C4-2B (cell line): ENCODE measurements at regions not wholly inside any gene's neighbourhood (a gene's known extent, or its start where the extent isn't known, plus 50 kb on each side); places are given as distances from the start of the nearest gene placed in this dataset.

Experiments used
- H3K27ac ChIP-seq: fragments of 450-650 bp; 2 replicates; pipeline ENCODE4 v1.5.1; 2017
- ZFX ChIP-seq: fragments of 450-650 bp; IDR thresholded peaks from 2 replicates; pipeline ENCODE4 v1.6.1; 2017
- TF ChIP-seq, protein P1 (sequence below): fragments of 450-650 bp; conservative IDR thresholded peaks from 2 replicates; pipeline ENCODE4 v1.5.1; 2017; ENCODE audit warnings: mild to moderate bottlenecking

DNA sequence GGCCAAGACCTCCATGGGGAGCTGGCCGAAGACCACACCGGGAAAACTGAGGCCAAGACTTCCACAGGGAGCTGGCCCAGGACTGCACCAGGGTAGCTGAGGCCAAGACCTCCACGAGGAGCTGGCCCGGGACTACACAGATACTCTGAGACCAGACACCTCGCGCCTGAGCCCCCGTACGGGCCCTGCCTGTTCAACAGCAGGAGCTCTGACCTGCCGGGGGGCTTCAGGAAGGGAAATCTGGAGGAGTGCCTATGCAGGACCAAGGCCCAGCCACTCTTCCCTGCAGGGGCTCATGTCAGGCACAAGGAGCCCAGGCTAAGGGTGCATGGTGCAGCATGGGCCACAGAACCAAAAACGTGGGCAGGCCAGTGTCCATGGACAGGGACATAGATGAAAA, 151.6 kb downstream of the TMEM18 start:
- no peak overlapping the region for H3K27ac ChIP-seq
- TF ChIP-seq ZFX, result no peak
- TF ChIP-seq, protein P1, sequence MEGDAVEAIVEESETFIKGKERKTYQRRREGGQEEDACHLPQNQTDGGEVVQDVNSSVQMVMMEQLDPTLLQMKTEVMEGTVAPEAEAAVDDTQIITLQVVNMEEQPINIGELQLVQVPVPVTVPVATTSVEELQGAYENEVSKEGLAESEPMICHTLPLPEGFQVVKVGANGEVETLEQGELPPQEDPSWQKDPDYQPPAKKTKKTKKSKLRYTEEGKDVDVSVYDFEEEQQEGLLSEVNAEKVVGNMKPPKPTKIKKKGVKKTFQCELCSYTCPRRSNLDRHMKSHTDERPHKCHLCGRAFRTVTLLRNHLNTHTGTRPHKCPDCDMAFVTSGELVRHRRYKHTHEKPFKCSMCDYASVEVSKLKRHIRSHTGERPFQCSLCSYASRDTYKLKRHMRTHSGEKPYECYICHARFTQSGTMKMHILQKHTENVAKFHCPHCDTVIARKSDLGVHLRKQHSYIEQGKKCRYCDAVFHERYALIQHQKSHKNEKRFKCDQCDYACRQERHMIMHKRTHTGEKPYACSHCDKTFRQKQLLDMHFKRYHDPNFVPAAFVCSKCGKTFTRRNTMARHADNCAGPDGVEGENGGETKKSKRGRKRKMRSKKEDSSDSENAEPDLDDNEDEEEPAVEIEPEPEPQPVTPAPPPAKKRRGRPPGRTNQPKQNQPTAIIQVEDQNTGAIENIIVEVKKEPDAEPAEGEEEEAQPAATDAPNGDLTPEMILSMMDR, result no peak

DNA sequence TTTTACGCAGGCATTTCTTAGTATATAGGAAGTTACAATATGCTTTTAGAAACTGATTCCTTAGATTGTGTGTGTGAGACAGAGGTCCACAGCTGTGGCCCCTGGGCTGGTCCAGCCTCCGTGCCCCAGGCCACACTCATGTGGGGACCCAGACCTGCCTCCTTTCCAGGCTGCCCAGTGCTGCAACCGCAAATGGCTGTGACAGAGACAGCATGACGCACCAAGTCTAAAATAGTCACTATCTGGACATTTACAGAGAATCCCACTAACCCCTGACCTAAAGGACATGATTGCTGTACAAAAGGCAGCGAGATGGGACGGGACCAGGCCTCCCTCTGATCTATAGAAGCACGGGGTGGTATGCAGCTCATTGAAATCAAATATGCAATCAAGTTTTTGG, 152.2 kb downstream of the TMEM18 start:
- TF ChIP-seq ZFX, result no peak
- TF ChIP-seq, protein P1, result no peak
- no peak overlapping the region for H3K27ac ChIP-seq

DNA sequence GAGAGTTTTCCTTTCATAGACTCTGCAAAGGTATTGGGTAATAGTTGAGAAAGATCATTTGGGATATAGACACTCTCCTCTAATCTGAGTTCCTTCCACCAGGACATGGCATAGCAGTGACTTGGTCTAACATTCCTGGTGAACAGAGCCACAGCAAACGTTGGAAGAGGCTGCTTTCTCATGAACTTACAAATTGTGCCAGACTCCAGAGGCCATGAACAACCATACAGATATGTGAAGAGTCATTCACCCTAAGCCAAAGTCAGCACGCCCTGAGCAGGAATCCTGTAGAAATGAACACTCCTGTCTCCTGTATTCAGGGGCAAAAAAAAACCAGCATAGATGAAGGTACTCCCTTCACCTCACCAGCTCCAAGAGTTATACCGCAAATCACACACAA, 152.8 kb downstream of the TMEM18 start:
- no peak overlapping the region for H3K27ac ChIP-seq
- no peak for TF ChIP-seq ZFX
- TF ChIP-seq, protein P1, result no peak

DNA sequence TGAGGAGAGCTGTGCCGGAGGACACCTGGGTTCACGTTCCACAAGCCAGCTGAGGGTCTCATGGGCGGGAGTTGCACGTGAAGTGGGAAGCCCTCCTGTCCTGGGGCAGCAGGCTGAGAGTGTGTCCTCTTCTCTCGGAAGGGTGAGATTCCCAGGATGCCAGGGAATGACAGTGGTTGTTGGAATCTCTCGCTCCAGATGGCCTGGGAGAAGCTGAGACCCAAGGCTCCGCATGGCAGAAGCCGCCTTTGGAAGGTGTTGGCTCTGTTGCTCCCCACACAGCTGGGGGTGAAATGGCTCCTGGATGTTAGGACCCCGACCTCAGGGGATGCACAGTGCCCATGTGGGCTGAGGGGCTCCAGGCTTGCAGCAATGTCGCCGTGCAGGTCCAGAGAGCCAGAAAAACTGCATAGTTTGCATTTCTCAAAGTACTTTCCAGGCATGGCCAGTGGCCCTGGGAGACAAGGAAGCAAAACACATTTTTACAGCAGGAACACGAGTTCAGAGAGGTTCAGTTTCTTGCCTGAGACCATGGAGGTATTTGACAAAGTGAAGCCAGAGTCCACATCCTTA, 153.4 kb downstream of the TMEM18 start:
- H3K27ac ChIP-seq, result no peak overlapping the region
- TF ChIP-seq, protein P1, result no peak
- no peak for TF ChIP-seq ZFX

DNA sequence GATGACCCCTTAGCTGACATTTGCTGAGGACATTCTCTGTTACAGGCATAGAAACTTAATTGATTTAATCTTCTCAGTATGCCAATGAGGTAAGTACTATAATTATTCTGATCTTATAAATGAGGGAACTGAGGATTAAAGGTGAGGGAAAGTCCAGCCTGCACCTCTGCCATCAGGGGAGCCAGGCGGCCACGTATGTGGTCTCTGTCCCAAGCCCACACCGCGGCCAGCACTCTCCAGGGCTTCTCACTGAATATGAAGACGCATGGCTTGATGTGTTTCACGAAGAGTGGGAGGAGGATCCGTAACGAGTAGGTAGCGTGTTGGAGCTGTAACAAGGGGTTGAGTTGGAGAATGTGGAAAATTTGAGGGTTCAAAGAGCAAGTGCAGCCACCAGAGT, 154.4 kb downstream of the TMEM18 start:
- TF ChIP-seq, protein P1, result no peak
- TF ChIP-seq ZFX, result no peak

DNA sequence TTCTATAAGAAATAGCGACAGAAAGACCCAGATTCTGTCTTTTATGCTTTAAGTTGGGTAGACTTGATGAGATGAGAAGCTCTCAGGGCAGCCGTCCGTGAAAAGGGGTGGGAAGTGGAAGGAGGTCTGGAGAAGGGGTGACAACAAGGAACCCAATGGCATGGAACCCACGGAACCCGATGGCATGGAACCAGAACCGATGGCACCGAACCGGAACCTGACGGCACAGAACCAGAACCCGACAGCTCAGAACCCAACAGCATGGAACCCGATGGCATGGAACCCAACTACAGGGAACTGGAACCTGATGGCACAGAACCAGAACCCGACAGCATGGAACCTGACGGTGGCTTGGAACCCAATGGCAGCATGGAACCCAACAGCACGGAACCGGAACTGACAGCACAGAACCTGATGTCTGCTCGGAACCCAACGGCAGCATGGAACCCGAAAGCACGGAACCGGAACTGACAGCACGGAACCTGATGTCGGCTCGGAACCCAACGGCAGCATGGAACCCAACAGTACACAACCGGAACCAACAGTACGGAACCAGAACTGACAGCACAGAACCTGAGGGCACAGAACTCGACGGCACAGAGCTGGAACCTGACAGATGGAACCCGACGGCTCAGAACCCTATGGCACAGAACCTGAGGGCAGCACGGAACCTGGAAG, 155.2 kb downstream of the TMEM18 start:
- TF ChIP-seq ZFX, result no peak
- TF ChIP-seq, protein P1, result no peak
- no peak overlapping the region for H3K27ac ChIP-seq

More for the DNA sequence above, 154.4 kb downstream of the TMEM18 start:
- H3K27ac ChIP-seq, result no peak overlapping the region

DNA sequence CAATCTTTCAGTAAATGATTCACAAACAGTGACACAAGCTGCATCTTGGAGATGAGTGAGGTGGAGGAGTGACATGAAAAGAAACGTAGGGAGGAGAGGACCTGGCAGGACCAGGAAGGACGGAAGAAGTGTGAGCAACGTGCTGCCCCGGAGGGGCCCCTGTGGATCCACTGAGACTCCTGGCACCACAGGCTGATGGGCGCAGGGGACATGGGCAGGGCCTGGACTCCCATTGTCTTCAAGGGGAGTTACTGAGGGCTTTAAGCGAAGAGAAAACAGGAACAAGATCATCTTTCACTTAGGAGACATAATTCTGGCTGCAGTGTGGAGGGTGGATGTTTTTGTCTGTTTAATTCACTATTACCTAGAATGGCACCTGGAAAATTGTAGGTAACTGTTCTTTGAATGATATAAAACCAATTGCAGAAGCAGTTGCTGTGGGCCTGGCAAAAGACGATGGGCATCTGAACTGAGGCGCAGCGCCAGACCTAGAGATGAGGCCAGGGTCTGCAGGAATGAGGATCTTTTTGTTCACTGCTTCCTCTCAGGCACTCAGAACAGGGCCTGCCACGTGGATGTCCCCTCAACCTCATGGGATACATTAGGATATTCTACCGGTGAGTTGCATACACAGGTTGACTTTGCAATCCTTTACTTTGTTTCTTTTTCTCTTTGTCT, 156.4 kb downstream of the TMEM18 start:
- no peak overlapping the region for H3K27ac ChIP-seq
- no peak for TF ChIP-seq ZFX
- TF ChIP-seq, protein P1, result no peak
